ENCODE measurements at regions not wholly inside any gene's neighbourhood (a gene's known extent, or its start where the extent isn't known, plus 50 kb on each side); places are given as distances from the start of the nearest gene placed in this dataset.

GRCh38 chr6:163726037-163726695 lies 311.6 kb downstream of the QKI start:
- no peak for DNase-seq (ENCODE audit: low read depth)

GRCh38 chr6:163725008-163725941 lies 310.8 kb downstream of the QKI start:
- no peak for DNase-seq (ENCODE audit: low read depth)

GRCh38 chr6:163724196-163724595 lies 309.7 kb downstream of the QKI start:
- DNase-seq (ENCODE audit: low read depth), result no peak

- no peak for DNase-seq (ENCODE audit: low read depth)
Observed at GRCh38 chr6:163723759-163724158, 309.2 kb downstream of the QKI start.

GRCh38 chr6:163721922-163722692 lies 307.6 kb downstream of the QKI start:
- DNase-seq (ENCODE audit: low read depth), result no peak

- DNase-seq (ENCODE audit: low read depth), result no peak
Observed at GRCh38 chr6:163721435-163721834, 306.9 kb downstream of the QKI start.

GRCh38 chr6:163720460-163721235 lies 306.1 kb downstream of the QKI start:
- DNase-seq (ENCODE audit: low read depth), result no peak

- no peak for DNase-seq (ENCODE audit: low read depth)
Observed at GRCh38 chr6:163720005-163720404, 305.5 kb downstream of the QKI start.

- no peak for DNase-seq (ENCODE audit: low read depth)
Observed at GRCh38 chr6:163719028-163719742, 304.7 kb downstream of the QKI start.

- no peak for DNase-seq (ENCODE audit: low read depth)
Observed at GRCh38 chr6:163718537-163718936, 304.0 kb downstream of the QKI start.

- DNase-seq (ENCODE audit: low read depth), result no peak
Observed at GRCh38 chr6:163717106-163717764, 302.7 kb downstream of the QKI start.

GRCh38 chr6:163716690-163717089 lies 302.2 kb downstream of the QKI start:
- no peak for DNase-seq (ENCODE audit: low read depth)

- DNase-seq (ENCODE audit: low read depth), result no peak
Observed at GRCh38 chr6:163715846-163716245, 301.3 kb downstream of the QKI start.

- DNase-seq (ENCODE audit: low read depth), result no peak
Observed at GRCh38 chr6:163714179-163714578, 299.7 kb downstream of the QKI start.

GRCh38 chr6:163712981-163713380 lies 298.5 kb downstream of the QKI start:
- no peak for DNase-seq (ENCODE audit: low read depth)

GRCh38 chr6:163712566-163712961 lies 298.0 kb downstream of the QKI start:
- DNase-seq (ENCODE audit: low read depth), result no peak

GRCh38 chr6:163711615-163712565 lies 297.4 kb downstream of the QKI start:
- DNase-seq (ENCODE audit: low read depth), result peak; percentile 94

- DNase-seq (ENCODE audit: low read depth), result no peak
Observed at GRCh38 chr6:163710532-163711470, 296.3 kb downstream of the QKI start.

Measured in forelimb muscle (tissue), 1 donor.